GM23248 (cell line): ENCODE measurements at regions not wholly inside any gene's neighbourhood (a gene's known extent, or its start where the extent isn't known, plus 50 kb on each side); places are given as distances from the start of the nearest gene placed in this dataset.

ENCODE experiments used
- DNase-seq: peaks from one replicate; pipeline ENCODE4 v3.0.0-alpha.2; 2015
- H2AFZ ChIP-seq: fragments of 200-600 bp; sonication (generic); 2 replicates; pipeline ENCODE4 v1.6.1; 2016; ENCODE audit warnings: antibody characterized with exemption
- H3F3A ChIP-seq: fragments of 200-600 bp; sonication (generic); 2 replicates; pipeline ENCODE4 v1.6.1; 2016; ENCODE audit warnings: mild to moderate bottlenecking, antibody characterized with exemption, mixed run types; ENCODE audit not compliant: insufficient read depth
- H3K27ac ChIP-seq: fragments of 200-600 bp; sonication (generic); 2 replicates; pipeline ENCODE4 v1.5.1; 2016; ENCODE audit warnings: mild to moderate bottlenecking
- H3K27me3 ChIP-seq: fragments of 200-600 bp; sonication (generic); replicated peaks from 2 replicates; pipeline ENCODE4 v1.6.1; 2016; ENCODE audit warnings: mild to moderate bottlenecking; ENCODE audit not compliant: insufficient read depth
- H3K36me3 ChIP-seq: fragments of 200-600 bp; sonication (generic); 2 replicates; pipeline ENCODE4 v1.6.1; 2016; ENCODE audit warnings: low read depth, mild to moderate bottlenecking
- H3K4me1 ChIP-seq: fragments of 200-600 bp; sonication (generic); 2 replicates; pipeline ENCODE4 v1.6.1; 2016; ENCODE audit warnings: mild to moderate bottlenecking; ENCODE audit not compliant: insufficient read depth
- H3K4me2 ChIP-seq: fragments of 200-600 bp; sonication (generic); one replicate; pipeline ENCODE4 v1.6.1; 2016; ENCODE audit warnings: mild to moderate bottlenecking; ENCODE audit not compliant: unreplicated experiment
- H3K4me3 ChIP-seq: fragments of 200-600 bp; sonication (generic); 2 replicates; pipeline ENCODE4 v1.5.1; 2016; ENCODE audit warnings: mild to moderate bottlenecking
- H3K79me2 ChIP-seq: fragments of 200-600 bp; sonication (generic); 2 replicates; pipeline ENCODE4 v1.6.1; 2016; ENCODE audit warnings: mild to moderate bottlenecking; ENCODE audit not compliant: insufficient read depth
- H3K9ac ChIP-seq: fragments of 200-600 bp; sonication (generic); 2 replicates; pipeline ENCODE4 v1.6.1; 2016; ENCODE audit warnings: mild to moderate bottlenecking
- H3K9me2 ChIP-seq: fragments of 200-600 bp; sonication (generic); 2 replicates; pipeline ENCODE4 v1.6.1; 2016; ENCODE audit warnings: mixed run types, mild to moderate bottlenecking, moderate library complexity; ENCODE audit not compliant: insufficient read depth
- H3K9me3 ChIP-seq: fragments of 200-600 bp; sonication (generic); one replicate; pipeline ENCODE4 v1.6.1; 2017; ENCODE audit warnings: low read depth
- H4K20me1 ChIP-seq: fragments of 200-600 bp; sonication (generic); 2 replicates; pipeline ENCODE4 v1.6.0; 2016; ENCODE audit not compliant: insufficient read depth
- EZH2 ChIP-seq: fragments of 200-600 bp; sonication (generic); IDR thresholded peaks from 2 replicates; pipeline ENCODE4 v1.6.1; 2018; ENCODE audit warnings: antibody characterized with exemption, mild to moderate bottlenecking; ENCODE audit not compliant: insufficient read depth, poor library complexity, severe bottlenecking
- EZH2phosphoT487 ChIP-seq: fragments of 200-600 bp; sonication (generic); IDR thresholded peaks from 2 replicates; pipeline ENCODE4 v1.6.1; 2018; ENCODE audit warnings: antibody characterized with exemption, moderate library complexity, mild to moderate bottlenecking, low read depth; ENCODE audit not compliant: insufficient read depth
- WGBS, 2 experiments: methylation state at CpG; one replicate each; pipeline ENCODE4 v1.1.6; 2015 to 2017; ENCODE audit warnings: low lambda C conversion rate in 2 of 2, low coverage in 1 of 2; ENCODE audit errors: missing lambda C conversion rate in 2 of 2; 5-methylcytosine and 5-hydroxymethylcytosine counted together
- in situ Hi-C: fragments of 300-500 bp; cut with MboI; formaldehyde crosslinking; loops from 2 replicates; pipeline ENCODE4 v1.15.0; 2020

- no peak for TF ChIP-seq EZH2phosphoT487
- no peak for TF ChIP-seq EZH2
- Histone ChIP-seq H3K27ac (no peak overlapping the region), H3K27me3 (peaks cover 15% of the 10 kb centered on the region; the same call in 1 of the 2 replicates), H3K79me2 (no peaks in the 10 kb centered on the region), H3K4me2 (no peak overlapping the region), H3K4me1 (no peaks in the 10 kb centered on the region), H2AFZ (no peak overlapping the region), H4K20me1 (no peaks in the 10 kb centered on the region), H3K9me3 (no peaks in the 10 kb centered on the region), H3K9ac (no peak overlapping the region), H3K36me3 (no peaks in the 10 kb centered on the region), H3F3A (no peaks in the 10 kb centered on the region), H3K4me3 (no peak overlapping the region), H3K9me2 (no peaks in the 10 kb centered on the region)
- in situ Hi-C loops: no loop called here
- DNase-seq: no peak
- WGBS, 2 experiments: 35 to 42% methylated on average over 1 of the region's 1 CpG
Observed at GRCh38 chr10:30256084-30256483, 93.0 kb downstream of the MTPAP start.

- in situ Hi-C loops: no loop called here
- H2AFZ ChIP-seq: no peak overlapping the region
- H4K20me1 ChIP-seq: no peaks in the 10 kb centered on the region
- H3K4me2 ChIP-seq: no peak overlapping the region
- H3K4me3 ChIP-seq: no peak overlapping the region
- TF ChIP-seq EZH2phosphoT487 (no peak), EZH2 (no peak)
- H3K9me2 ChIP-seq: no peaks in the 10 kb centered on the region
- H3K4me1 ChIP-seq: no peaks in the 10 kb centered on the region
- no peak for DNase-seq
- no peaks in the 10 kb centered on the region for H3K36me3 ChIP-seq
- H3K27ac ChIP-seq: no peak overlapping the region
- WGBS, 2 experiments: 7 to 19% methylated on average over 1 of the region's 1 CpG
- no peak overlapping the region for H3K9ac ChIP-seq
- H3F3A ChIP-seq: no peaks in the 10 kb centered on the region
- no peaks in the 10 kb centered on the region for H3K9me3 ChIP-seq
- H3K27me3 ChIP-seq: peaks cover 17% of the 10 kb centered on the region; the same call in 1 of the 2 replicates
- H3K79me2 ChIP-seq: no peaks in the 10 kb centered on the region
Observed at GRCh38 chr10:30254926-30255325, 94.2 kb downstream of the MTPAP start.

DNA sequence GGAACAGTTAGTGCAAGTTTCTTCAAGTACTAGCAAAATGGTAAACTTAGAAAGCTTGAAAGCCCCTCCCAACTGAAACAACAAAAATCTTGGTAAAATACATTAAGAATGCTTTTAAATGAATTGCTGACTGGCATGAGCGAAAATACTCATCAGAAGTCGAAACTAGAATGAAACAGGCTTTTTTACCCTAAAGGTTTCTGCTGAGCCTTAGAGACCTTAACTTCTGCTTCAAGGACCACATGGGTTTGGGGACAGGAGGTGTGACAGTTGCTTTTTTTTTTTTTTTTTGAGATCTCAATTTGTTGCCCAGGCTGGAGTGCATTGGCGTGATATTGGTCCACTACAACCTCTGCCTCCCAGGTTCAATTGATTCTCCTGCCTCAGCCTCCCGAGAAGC is 100.3 kb downstream of the MTPAP start:
- H3K79me2 ChIP-seq: no peaks in the 10 kb centered on the region
- H3K36me3 ChIP-seq: no peaks in the 10 kb centered on the region
- DNase-seq: no peak
- H3K4me3 ChIP-seq: no peak overlapping the region
- H3K9me2 ChIP-seq: no peaks in the 10 kb centered on the region
- peaks cover 7% of the 10 kb centered on the region; the same call in 1 of the 2 replicates for H3K27me3 ChIP-seq
- no peaks in the 10 kb centered on the region for H3K9me3 ChIP-seq
- no peaks in the 10 kb centered on the region for H4K20me1 ChIP-seq
- TF ChIP-seq EZH2phosphoT487 (no peak), EZH2 (no peak)
- no peaks in the 10 kb centered on the region for H3K4me1 ChIP-seq
- 76 to 83% methylated on average over 4 of the region's 4 CpGs for WGBS, 2 experiments
- no peaks in the 10 kb centered on the region for H3F3A ChIP-seq
- no peak overlapping the region for H3K9ac ChIP-seq
- no peak overlapping the region for H2AFZ ChIP-seq
- in situ Hi-C loops: no loop called here
- H3K4me2 ChIP-seq: no peak overlapping the region
- H3K27ac ChIP-seq: no peak overlapping the region

DNA sequence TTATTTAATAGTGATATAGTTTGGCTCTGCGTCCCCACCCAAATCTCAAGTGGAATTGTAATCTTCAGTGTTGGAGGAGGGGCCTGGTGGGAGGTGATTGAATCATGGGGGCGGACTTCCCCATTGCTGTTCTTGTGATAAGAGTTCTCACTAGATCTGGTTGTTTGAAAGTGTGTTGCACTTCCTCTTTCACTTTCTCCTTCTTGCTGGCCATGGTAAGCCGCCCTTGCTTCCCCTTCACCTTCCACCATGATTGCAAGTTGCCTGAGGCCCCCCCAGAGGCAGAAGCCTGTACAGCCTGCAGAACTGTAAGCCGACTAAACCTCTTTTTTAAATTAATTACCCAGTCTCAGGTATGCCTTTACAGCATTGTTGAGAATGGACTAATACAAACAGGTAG is 101.4 kb downstream of the MTPAP start:
- in situ Hi-C loops: no loop called here
- H3F3A ChIP-seq: no peaks in the 10 kb centered on the region
- H3K4me3 ChIP-seq: no peak overlapping the region
- H3K9me2 ChIP-seq: no peaks in the 10 kb centered on the region
- H3K4me2 ChIP-seq: no peak overlapping the region
- no peaks in the 10 kb centered on the region for H3K36me3 ChIP-seq
- TF ChIP-seq EZH2: no peak
- no peak for TF ChIP-seq EZH2phosphoT487
- no peaks in the 10 kb centered on the region for H4K20me1 ChIP-seq
- H3K9me3 ChIP-seq: no peaks in the 10 kb centered on the region
- H3K27me3 ChIP-seq: peaks cover 7% of the 10 kb centered on the region; the same call in 1 of the 2 replicates
- no peak overlapping the region for H3K27ac ChIP-seq
- no peaks in the 10 kb centered on the region for H3K4me1 ChIP-seq
- no peak for DNase-seq
- no peak overlapping the region for H2AFZ ChIP-seq
- H3K9ac ChIP-seq: no peak overlapping the region
- 79 to 83% methylated on average over 4 of the region's 4 CpGs for WGBS, 2 experiments
- no peaks in the 10 kb centered on the region for H3K79me2 ChIP-seq
